CD4-positive, alpha-beta T cell treated with Interleukin-6 at 100 ng/mL for 8 hours (primary cell): ENCODE measurements at regions not wholly inside any gene's neighbourhood (a gene's known extent, or its start where the extent isn't known, plus 50 kb on each side); places are given as distances from the start of the nearest gene placed in this dataset.
A peak's percentile ranks its signal among the peaks of the same experiment; 100 is the strongest.
"Not testable (repeated sequence)": the region's sequence is repeated elsewhere in the genome, so short reads cannot be mapped to it uniquely, and the experiment has no call there.

Source experiments
- DNase-seq: peaks from one replicate; pipeline ENCODE4 v3.0.0-alpha.2; 2020; ENCODE audit warnings: mixed read lengths, low spot score

GRCh38 chrX:155819966-155820491, 61.1 kb upstream of the VAMP7 start:
- DNase-seq, result peak; percentile 43

- DNase-seq, result no peak
Observed at GRCh38 chrX:155819525-155819924, 61.6 kb upstream of the VAMP7 start.

GRCh38 chrX:155814391-155814790, 66.8 kb upstream of the VAMP7 start:
- DNase-seq, result not testable (repeated sequence)

- DNase-seq, result no peak
Observed at GRCh38 chrX:155779831-155780230, 101.3 kb upstream of the VAMP7 start.

GRCh38 chrX:155778844-155779553, 102.1 kb upstream of the VAMP7 start:
- DNase-seq, result no peak

GRCh38 chrX:155774387-155774786, 106.8 kb upstream of the VAMP7 start:
- DNase-seq, result no peak

GRCh38 chrX:155767876-155768769, 113.0 kb upstream of the VAMP7 start:
- no peak for DNase-seq

- DNase-seq, result peak; percentile 53
Observed at GRCh38 chrX:155767051-155767875, 113.9 kb upstream of the VAMP7 start.

GRCh38 chrX:155766321-155766720, 114.8 kb upstream of the VAMP7 start:
- no peak for DNase-seq

- DNase-seq, result no peak
Observed at GRCh38 chrX:155761185-155761584, 120.0 kb upstream of the VAMP7 start.

- DNase-seq, result no peak
Observed at GRCh38 chrX:155757046-155757759, 123.9 kb upstream of the VAMP7 start.

- no peak for DNase-seq
Observed at GRCh38 chrX:155755706-155756337, 125.3 kb upstream of the VAMP7 start.

GRCh38 chrX:155751131-155751530, 130.0 kb upstream of the VAMP7 start:
- DNase-seq, result no peak

GRCh38 chrX:155747520-155747919, 133.6 kb upstream of the VAMP7 start:
- no peak for DNase-seq

- no peak for DNase-seq
Observed at GRCh38 chrX:155745792-155746191, 133.0 kb upstream of the TMLHE start.

- DNase-seq, result no peak
Observed at GRCh38 chrX:155744534-155744933, 131.8 kb upstream of the TMLHE start.

- not testable (repeated sequence) for DNase-seq
Observed at GRCh38 chrX:155728335-155728734, 115.6 kb upstream of the TMLHE start.

- DNase-seq, result no peak
Observed at GRCh38 chrX:155718972-155719586, 106.3 kb upstream of the TMLHE start.

GRCh38 chrX:155715141-155715540, 102.4 kb upstream of the TMLHE start:
- DNase-seq, result no peak

- no peak for DNase-seq
Observed at GRCh38 chrX:155695419-155695818, 82.7 kb upstream of the TMLHE start.

GRCh38 chrX:155694649-155695048, 81.9 kb upstream of the TMLHE start:
- no peak for DNase-seq
